GM12875 (cell line): ENCODE measurements at regions not wholly inside any gene's neighbourhood (a gene's known extent, or its start where the extent isn't known, plus 50 kb on each side); places are given as distances from the start of the nearest gene placed in this dataset.

ENCODE experiments used
- H3K4me3 ChIP-seq: one replicate; pipeline ENCODE4 v1.5.1; 2011; ENCODE audit warnings: low read depth, low read length, control low read depth
- TF ChIP-seq, protein P1 (sequence below): IDR thresholded peaks from 2 replicates; pipeline ENCODE4 v1.5.1; 2011; ENCODE audit warnings: low read depth, mild to moderate bottlenecking, control low read depth, inconsistent platforms, low read length, moderate library complexity, borderline replicate concordance; ENCODE audit not compliant: insufficient read depth

- TF ChIP-seq, protein P1, sequence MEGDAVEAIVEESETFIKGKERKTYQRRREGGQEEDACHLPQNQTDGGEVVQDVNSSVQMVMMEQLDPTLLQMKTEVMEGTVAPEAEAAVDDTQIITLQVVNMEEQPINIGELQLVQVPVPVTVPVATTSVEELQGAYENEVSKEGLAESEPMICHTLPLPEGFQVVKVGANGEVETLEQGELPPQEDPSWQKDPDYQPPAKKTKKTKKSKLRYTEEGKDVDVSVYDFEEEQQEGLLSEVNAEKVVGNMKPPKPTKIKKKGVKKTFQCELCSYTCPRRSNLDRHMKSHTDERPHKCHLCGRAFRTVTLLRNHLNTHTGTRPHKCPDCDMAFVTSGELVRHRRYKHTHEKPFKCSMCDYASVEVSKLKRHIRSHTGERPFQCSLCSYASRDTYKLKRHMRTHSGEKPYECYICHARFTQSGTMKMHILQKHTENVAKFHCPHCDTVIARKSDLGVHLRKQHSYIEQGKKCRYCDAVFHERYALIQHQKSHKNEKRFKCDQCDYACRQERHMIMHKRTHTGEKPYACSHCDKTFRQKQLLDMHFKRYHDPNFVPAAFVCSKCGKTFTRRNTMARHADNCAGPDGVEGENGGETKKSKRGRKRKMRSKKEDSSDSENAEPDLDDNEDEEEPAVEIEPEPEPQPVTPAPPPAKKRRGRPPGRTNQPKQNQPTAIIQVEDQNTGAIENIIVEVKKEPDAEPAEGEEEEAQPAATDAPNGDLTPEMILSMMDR, result no peak
Measured at GRCh38 chr3:34263101-34263621, 464.7 kb downstream of the PDCD6IP start.

GRCh38 chr3:34264337-34265041 lies 466.1 kb downstream of the PDCD6IP start:
- H3K4me3 ChIP-seq, result no peak overlapping the region
- TF ChIP-seq, protein P1, result no peak

More at GRCh38 chr3:34263101-34263621, 464.7 kb downstream of the PDCD6IP start:
- H3K4me3 ChIP-seq, result no peak overlapping the region

GRCh38 chr3:34267088-34267487 lies 468.7 kb downstream of the PDCD6IP start:
- no peak overlapping the region for H3K4me3 ChIP-seq
- TF ChIP-seq, protein P1, result no peak

DNA sequence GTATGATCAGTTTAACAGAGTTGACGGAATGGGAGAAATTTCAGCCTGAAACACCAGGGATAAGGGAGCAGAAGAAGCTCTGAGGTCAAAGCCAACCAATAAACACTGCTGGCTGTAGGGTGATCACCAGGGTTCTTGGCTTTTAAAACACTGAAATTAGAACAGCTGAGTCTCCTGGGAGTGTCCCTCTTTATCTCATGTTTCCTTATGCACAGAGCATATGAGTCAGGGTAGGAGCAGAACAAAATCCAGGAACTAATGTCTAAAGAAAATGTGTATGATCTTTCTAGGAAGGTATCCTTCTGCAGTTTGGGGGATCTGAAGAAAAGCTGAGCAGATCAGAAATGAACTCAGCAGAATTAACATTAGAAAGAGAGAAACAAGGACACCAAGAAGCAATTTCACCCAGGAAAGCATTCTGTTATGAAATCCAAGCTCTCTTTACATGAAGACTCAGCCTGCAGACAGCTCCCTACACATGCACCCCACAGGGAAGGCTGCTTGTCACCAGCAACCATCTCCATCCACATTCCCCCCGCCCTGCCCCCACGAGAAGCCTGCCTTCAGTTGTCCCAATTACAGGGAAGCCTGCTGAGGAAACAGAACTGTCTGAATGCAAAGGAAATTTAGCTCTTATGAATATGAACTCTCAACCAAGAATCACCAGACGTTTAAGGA lies 469.7 kb downstream of the PDCD6IP start:
- TF ChIP-seq, protein P1, result no peak
- no peak overlapping the region for H3K4me3 ChIP-seq

- H3K4me3 ChIP-seq, result no peak overlapping the region
- TF ChIP-seq, protein P1, result no peak
Measured at GRCh38 chr3:34275811-34276210, 477.4 kb downstream of the PDCD6IP start.

- TF ChIP-seq, protein P1, result no peak
- H3K4me3 ChIP-seq, result no peak overlapping the region
Measured at GRCh38 chr3:34276342-34276741, 477.9 kb downstream of the PDCD6IP start.

DNA sequence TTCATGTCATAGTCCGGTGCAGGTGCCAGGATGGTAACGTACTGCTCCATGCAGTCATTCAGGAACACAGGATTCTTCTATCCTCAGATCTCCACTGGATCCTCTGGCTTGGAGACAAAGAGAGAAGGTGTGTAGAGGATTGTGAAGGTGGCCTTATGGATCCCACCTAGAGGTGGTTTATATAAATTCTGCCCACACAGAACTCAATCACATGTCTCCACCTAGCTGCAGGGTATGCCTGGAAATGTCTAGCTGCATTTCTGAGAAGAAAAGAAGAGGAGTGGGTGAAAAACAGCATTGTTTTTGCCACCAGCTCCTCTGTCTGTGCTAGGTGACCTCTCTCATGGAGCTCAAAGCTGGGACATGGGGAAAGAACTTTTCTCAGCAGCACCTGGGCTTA lies 478.7 kb downstream of the PDCD6IP start:
- TF ChIP-seq, protein P1, result no peak

More for the DNA sequence above, 478.7 kb downstream of the PDCD6IP start:
- no peak overlapping the region for H3K4me3 ChIP-seq
